22Rv1 (cell line): ENCODE measurements at regions not wholly inside any gene's neighbourhood (a gene's known extent, or its start where the extent isn't known, plus 50 kb on each side); places are given as distances from the start of the nearest gene placed in this dataset.

Source experiments
- CTCF ChIP-seq: fragments of 450-650 bp; IDR thresholded peaks from 2 replicates; pipeline ENCODE4 v1.5.1; 2017; ENCODE audit warnings: mild to moderate bottlenecking
- ZFX ChIP-seq: fragments of 450-650 bp; IDR thresholded peaks from 2 replicates; pipeline ENCODE4 v1.6.1; 2017; ENCODE audit warnings: antibody characterized with exemption, borderline replicate concordance

GRCh38 chr4:112888622-112889021, 160.8 kb upstream of the ANK2 start:
- TF ChIP-seq CTCF: no peak
- no peak for TF ChIP-seq ZFX
